Osteoblast (primary cell): ENCODE measurements at regions not wholly inside any gene's neighbourhood (a gene's known extent, or its start where the extent isn't known, plus 50 kb on each side); places are given as distances from the start of the nearest gene placed in this dataset.
A peak's percentile ranks its signal among the peaks of the same experiment; 100 is the strongest.

ENCODE experiments used
- DNase-seq: peaks from one replicate; pipeline ENCODE4 v3.0.0; 2011; ENCODE audit warnings: low spot score, mixed read lengths; ENCODE audit not compliant: insufficient read length; ENCODE audit errors: missing footprints
- H2AFZ ChIP-seq: 2 replicates; pipeline ENCODE4 v1.6.0; 2011; ENCODE audit warnings: mild to moderate bottlenecking, low read length
- H3K27ac ChIP-seq: 2 replicates; pipeline ENCODE4 v1.5.1; 2011; ENCODE audit warnings: mild to moderate bottlenecking, low read depth, low read length, moderate library complexity
- H3K27me3 ChIP-seq: 2 replicates; pipeline ENCODE4 v1.6.0; 2012; ENCODE audit warnings: mild to moderate bottlenecking, control low read depth, inconsistent platforms, low read length, moderate library complexity; ENCODE audit not compliant: insufficient read depth
- H3K36me3 ChIP-seq: 2 replicates; pipeline ENCODE4 v1.5.1; 2011; ENCODE audit warnings: mild to moderate bottlenecking, low read length, control low read depth, moderate library complexity; ENCODE audit not compliant: insufficient read depth
- H3K4me1 ChIP-seq: 2 replicates; pipeline ENCODE4 v1.5.1; 2011; ENCODE audit warnings: mild to moderate bottlenecking, low read length, control low read depth, moderate library complexity; ENCODE audit not compliant: insufficient read depth
- H3K4me2 ChIP-seq: 2 replicates; pipeline ENCODE4 v1.6.0; 2011; ENCODE audit warnings: mild to moderate bottlenecking, low read length; ENCODE audit not compliant: insufficient read depth
- H3K4me3 ChIP-seq: fragments of 200-600 bp; sonication (generic); 3 replicates; pipeline ENCODE4 v1.5.1; 2012; ENCODE audit warnings: mild to moderate bottlenecking, low read length, inconsistent platforms; ENCODE audit not compliant: insufficient read depth
- H3K79me2 ChIP-seq: 2 replicates; pipeline ENCODE4 v1.6.0; 2012; ENCODE audit warnings: mild to moderate bottlenecking, low read length, control low read depth, inconsistent platforms; ENCODE audit not compliant: insufficient read depth
- H3K9me3 ChIP-seq: 2 replicates; pipeline ENCODE4 v1.5.1; 2011; ENCODE audit warnings: low read depth, low read length, control low read depth
- H4K20me1 ChIP-seq: 2 replicates; pipeline ENCODE4 v1.6.0; 2012; ENCODE audit warnings: mild to moderate bottlenecking, low read length, control low read depth; ENCODE audit not compliant: insufficient read depth
- TF ChIP-seq, protein P1 (sequence below): IDR thresholded peaks from 2 replicates; pipeline ENCODE4 v1.5.1; 2011; ENCODE audit warnings: mild to moderate bottlenecking, low read depth, low read length, moderate library complexity; ENCODE audit errors: extremely low read depth

DNA sequence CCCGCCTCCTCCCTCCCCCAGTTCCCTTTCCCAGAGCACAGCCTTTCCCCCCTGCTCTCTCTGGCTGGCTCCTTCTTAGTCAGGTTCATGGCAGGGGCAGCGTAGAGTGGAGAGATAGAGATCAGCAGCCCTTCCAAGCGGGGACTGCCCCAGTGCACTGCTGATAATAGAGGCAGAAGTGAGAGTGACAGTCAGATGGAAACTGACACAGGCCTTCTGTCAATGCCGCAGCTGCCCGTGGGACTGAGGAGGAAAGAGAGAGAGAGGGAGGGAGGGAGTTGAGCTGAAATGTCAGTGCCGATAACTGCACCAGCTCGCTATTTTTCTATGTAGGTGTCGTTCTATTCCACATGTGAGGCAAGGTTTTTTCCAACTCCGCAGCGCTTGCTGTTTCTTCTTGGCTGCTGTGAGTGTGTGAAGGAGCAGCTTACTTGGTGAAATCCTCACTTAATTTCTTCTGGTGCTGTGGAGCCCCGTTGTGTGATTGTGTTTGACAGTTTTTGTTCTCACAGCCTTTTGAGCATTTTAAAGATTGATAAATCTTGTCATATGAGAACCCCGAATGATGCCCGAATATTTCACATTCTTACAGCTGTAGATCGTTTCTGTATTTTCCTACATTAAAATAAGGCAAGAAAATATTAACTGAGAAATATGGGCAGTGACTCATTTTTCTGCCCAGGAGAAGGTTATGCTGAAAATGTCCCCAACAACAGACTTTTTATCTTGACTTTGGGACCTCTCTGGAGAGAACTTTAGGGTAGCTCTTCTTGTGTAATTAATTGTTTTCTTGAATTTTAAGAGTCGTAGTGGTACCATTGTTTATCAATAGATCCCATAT, 386.4 kb upstream of the MMS22L start:
- peak overlapping the region; percentile 55 for H3K4me2 ChIP-seq
- no peaks in the 10 kb centered on the region for H3K36me3 ChIP-seq
- peak overlapping the region; percentile 47 for H3K4me3 ChIP-seq
- TF ChIP-seq, protein P1, sequence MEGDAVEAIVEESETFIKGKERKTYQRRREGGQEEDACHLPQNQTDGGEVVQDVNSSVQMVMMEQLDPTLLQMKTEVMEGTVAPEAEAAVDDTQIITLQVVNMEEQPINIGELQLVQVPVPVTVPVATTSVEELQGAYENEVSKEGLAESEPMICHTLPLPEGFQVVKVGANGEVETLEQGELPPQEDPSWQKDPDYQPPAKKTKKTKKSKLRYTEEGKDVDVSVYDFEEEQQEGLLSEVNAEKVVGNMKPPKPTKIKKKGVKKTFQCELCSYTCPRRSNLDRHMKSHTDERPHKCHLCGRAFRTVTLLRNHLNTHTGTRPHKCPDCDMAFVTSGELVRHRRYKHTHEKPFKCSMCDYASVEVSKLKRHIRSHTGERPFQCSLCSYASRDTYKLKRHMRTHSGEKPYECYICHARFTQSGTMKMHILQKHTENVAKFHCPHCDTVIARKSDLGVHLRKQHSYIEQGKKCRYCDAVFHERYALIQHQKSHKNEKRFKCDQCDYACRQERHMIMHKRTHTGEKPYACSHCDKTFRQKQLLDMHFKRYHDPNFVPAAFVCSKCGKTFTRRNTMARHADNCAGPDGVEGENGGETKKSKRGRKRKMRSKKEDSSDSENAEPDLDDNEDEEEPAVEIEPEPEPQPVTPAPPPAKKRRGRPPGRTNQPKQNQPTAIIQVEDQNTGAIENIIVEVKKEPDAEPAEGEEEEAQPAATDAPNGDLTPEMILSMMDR, result no peak
- H3K27ac ChIP-seq, result no peak overlapping the region
- H4K20me1 ChIP-seq, result no peaks in the 10 kb centered on the region
- peak overlapping the region; percentile 81 for H2AFZ ChIP-seq
- H3K4me1 ChIP-seq, result no peaks in the 10 kb centered on the region
- no peaks in the 10 kb centered on the region for H3K9me3 ChIP-seq
- H3K27me3 ChIP-seq, result no peaks in the 10 kb centered on the region
- no peaks in the 10 kb centered on the region for H3K79me2 ChIP-seq
- no peak for DNase-seq

GRCh38 chr6:97674802-97675201, 391.8 kb upstream of the MMS22L start:
- TF ChIP-seq, protein P1, result no peak
- Histone ChIP-seq H2AFZ (no peak overlapping the region), H3K79me2 (no peaks in the 10 kb centered on the region), H3K4me2 (no peak overlapping the region), H3K4me1 (no peaks in the 10 kb centered on the region), H3K36me3 (no peaks in the 10 kb centered on the region), H3K4me3 (no peak overlapping the region), H4K20me1 (no peaks in the 10 kb centered on the region), H3K27me3 (no peaks in the 10 kb centered on the region), H3K9me3 (no peaks in the 10 kb centered on the region), H3K27ac (no peak overlapping the region)
- DNase-seq, result no peak

DNA sequence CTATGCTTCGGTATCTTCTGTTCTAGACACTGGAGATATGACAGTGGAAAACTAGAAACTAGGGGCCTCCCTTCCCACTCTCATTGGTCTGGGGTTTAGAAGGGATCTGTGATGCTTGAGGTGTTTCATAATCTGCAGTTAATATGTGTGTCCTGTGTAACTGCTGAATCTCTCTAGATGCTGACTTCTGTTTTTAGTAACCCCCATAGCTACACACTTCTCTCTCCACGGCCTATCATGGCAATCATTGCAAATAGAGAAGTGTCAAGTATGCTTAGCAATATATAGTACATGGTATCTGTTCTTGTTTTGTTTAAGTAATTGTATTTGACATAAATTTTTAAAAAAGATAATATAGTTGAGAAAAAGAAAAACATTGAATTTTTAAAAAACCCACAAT, 394.6 kb upstream of the MMS22L start:
- Histone ChIP-seq H4K20me1 (no peaks in the 10 kb centered on the region), H3K36me3 (no peaks in the 10 kb centered on the region), H3K4me2 (no peak overlapping the region), H3K27ac (no peak overlapping the region), H3K4me1 (no peaks in the 10 kb centered on the region), H3K27me3 (no peaks in the 10 kb centered on the region), H2AFZ (no peak overlapping the region), H3K79me2 (no peaks in the 10 kb centered on the region), H3K4me3 (no peak overlapping the region), H3K9me3 (no peaks in the 10 kb centered on the region)
- TF ChIP-seq, protein P1, result no peak
- DNase-seq, result no peak

GRCh38 chr6:97687916-97688315, 404.9 kb upstream of the MMS22L start:
- no peak overlapping the region for H2AFZ ChIP-seq
- no peaks in the 10 kb centered on the region for H3K9me3 ChIP-seq
- no peaks in the 10 kb centered on the region for H3K27me3 ChIP-seq
- TF ChIP-seq, protein P1, result no peak
- H3K4me3 ChIP-seq, result no peak overlapping the region
- no peak for DNase-seq
- H4K20me1 ChIP-seq, result no peaks in the 10 kb centered on the region
- H3K36me3 ChIP-seq, result no peaks in the 10 kb centered on the region
- no peaks in the 10 kb centered on the region for H3K4me1 ChIP-seq
- H3K79me2 ChIP-seq, result no peaks in the 10 kb centered on the region
- H3K4me2 ChIP-seq, result no peak overlapping the region
- no peak overlapping the region for H3K27ac ChIP-seq
